ENCODE measurements at regions not wholly inside any gene's neighbourhood (a gene's known extent, or its start where the extent isn't known, plus 50 kb on each side); places are given as distances from the start of the nearest gene placed in this dataset.

GRCh38 chr3:177578488-177578887 is 381.2 kb upstream of the TBL1XR1 start:
- H3K27ac ChIP-seq = no peak overlapping the region
- H3K4me3 ChIP-seq = no peak overlapping the region
- no peaks in the 10 kb centered on the region for H3K9me3 ChIP-seq
- no peak for TF ChIP-seq CTCF (IDR thresholded peaks at IDR 0.05)
- DNase-seq = no peak
- no peak for ATAC-seq
- no peaks in the 10 kb centered on the region for H3K27me3 ChIP-seq
- intact Hi-C loops (cut with DNase I) = no loop called here
- H3K36me3 ChIP-seq = no peaks in the 10 kb centered on the region
- peaks cover 0 to 3% of the 10 kb centered on the region in 2 donors for H3K4me1 ChIP-seq

GRCh38 chr3:177579419-177579818 is 382.1 kb upstream of the TBL1XR1 start:
- no peak for ATAC-seq
- Histone ChIP-seq H3K27me3 (no peaks in the 10 kb centered on the region), H3K4me1 (peaks cover 0 to 2% of the 10 kb centered on the region in 2 donors), H3K27ac (no peak overlapping the region), H3K9me3 (no peaks in the 10 kb centered on the region), H3K36me3 (no peaks in the 10 kb centered on the region), H3K4me3 (no peak overlapping the region)
- intact Hi-C loops (cut with DNase I) = no loop called here
- TF ChIP-seq CTCF (IDR thresholded peaks at IDR 0.05) = no peak
- DNase-seq = no peak

GRCh38 chr3:177580437-177580836 is 383.2 kb upstream of the TBL1XR1 start:
- Histone ChIP-seq H3K4me1 (no peaks in the 10 kb centered on the region), H3K36me3 (no peaks in the 10 kb centered on the region), H3K27ac (no peak overlapping the region), H3K9me3 (no peaks in the 10 kb centered on the region), H3K4me3 (no peak overlapping the region), H3K27me3 (no peaks in the 10 kb centered on the region)
- DNase-seq = peak in 1 of 4 donors; percentile 28
- TF ChIP-seq CTCF (IDR thresholded peaks at IDR 0.05) = no peak
- ATAC-seq = peak; percentile 65
- intact Hi-C loops (cut with DNase I) = no loop called here

- no peaks in the 10 kb centered on the region for H3K9me3 ChIP-seq
- no peaks in the 10 kb centered on the region for H3K27me3 ChIP-seq
- H3K4me1 ChIP-seq = peaks cover 8 to 14% of the 10 kb centered on the region in 2 donors
- H3K27ac ChIP-seq = no peak overlapping the region
- no peaks in the 10 kb centered on the region for H3K36me3 ChIP-seq
- no peak for DNase-seq
- TF ChIP-seq CTCF (IDR thresholded peaks at IDR 0.05) = no peak
- ATAC-seq = no peak
- intact Hi-C loops (cut with DNase I) = no loop called here
- H3K4me3 ChIP-seq = no peak overlapping the region
These were observed 388.0 kb upstream of the TBL1XR1 start for GRCh38 chr3:177585271-177585670.

GRCh38 chr3:177589041-177589650 is 391.9 kb upstream of the TBL1XR1 start:
- no peak overlapping the region for H3K4me3 ChIP-seq
- no peaks in the 10 kb centered on the region for H3K36me3 ChIP-seq
- intact Hi-C loops (cut with DNase I) = no loop called here
- H3K27ac ChIP-seq = peak overlapping the region; percentile 16 to 29
- H3K27me3 ChIP-seq = no peaks in the 10 kb centered on the region
- no peaks in the 10 kb centered on the region for H3K9me3 ChIP-seq
- TF ChIP-seq CTCF (IDR thresholded peaks at IDR 0.05) = no peak
- no peak for ATAC-seq
- peaks cover 15 to 44% of the 10 kb centered on the region in 2 donors for H3K4me1 ChIP-seq
- no peak for DNase-seq
